Gastrocnemius medialis (tissue), 4 donors: ENCODE measurements at regions not wholly inside any gene's neighbourhood (a gene's known extent, or its start where the extent isn't known, plus 50 kb on each side); places are given as distances from the start of the nearest gene placed in this dataset.

Experiments used
- CTCF ChIP-seq, 5 experiments: fragments of 450-650 bp in 3 of 5; fragments of 200-600 bp in 2 of 5; sonication (generic) in 2 of 5; IDR thresholded peaks in 4 of 5; conservative IDR thresholded peaks in 1 of 5; 1 replicate in 4 of 5; 2 replicates in 1 of 5; pipeline ENCODE4 v1.5.1; 2016 to 2019; ENCODE audit warnings: antibody characterized with exemption in 5 of 5, mild to moderate bottlenecking in 3 of 5, moderate library complexity in 3 of 5
- POLR2A ChIP-seq, 2 donors: fragments of 450-650 bp; IDR thresholded peaks; one replicate each; pipeline ENCODE4 v1.6.1; 2017; ENCODE audit warnings: antibody characterized with exemption in 2 of 2, mild to moderate bottlenecking in 2 of 2, moderate library complexity in 2 of 2

GRCh38 chr1:189987509-189987908 lies 490.2 kb downstream of the BRINP3 start:
- TF ChIP-seq CTCF (IDR thresholded peaks at IDR 0.05 in 4 of 5, conservative IDR thresholded peaks at IDR 0.05 in 1 of 5): no peak
- no peak for TF ChIP-seq POLR2A (IDR thresholded peaks at IDR 0.05)
